ENCODE measurements at regions not wholly inside any gene's neighbourhood (a gene's known extent, or its start where the extent isn't known, plus 50 kb on each side); places are given as distances from the start of the nearest gene placed in this dataset.

GRCh38 chr17:63162406-63163157 lies 196.5 kb downstream of the TANC2 start:
- no peaks in the 10 kb centered on the region; a peak in 1 of 5 replicates for H3K27me3 ChIP-seq (ENCODE audit: control insufficient read depth in 2 of 2, insufficient read depth in 2 of 2, low read length in 2 of 2)
- H2AFZ ChIP-seq (ENCODE audit: low read depth, low read length) = no peak overlapping the region
- H3K9me3 ChIP-seq (replicated peaks; ENCODE audit: control insufficient read depth, insufficient read depth, low read depth, low read length) = no peaks in the 10 kb centered on the region
- no TSS peak for BruUV-seq (replicated peaks)
- FAIRE-seq (peak; percentile 6), DNase-seq (ENCODE audit: extremely low read depth in 1 of 4, low spot score in 3 of 4) (no peak), ATAC-seq (no peak)
- H4K20me1 ChIP-seq (replicated peaks; ENCODE audit: control insufficient read depth, insufficient read depth, low read length) = no peaks in the 10 kb centered on the region
- H3K27ac ChIP-seq (ENCODE audit: extremely low read depth, low read depth, low read length) = no peak overlapping the region
- no peak overlapping the region for H3K9ac ChIP-seq (ENCODE audit: insufficient read depth in 1 of 2, low read depth in 2 of 2, low read length in 2 of 2)
- CTCF ChIA-PET (ENCODE audit: low intra/inter-chr PET ratio) = no interaction called here
- no peak overlapping the region for H3K4me3 ChIP-seq
- POLR2A ChIA-PET = interaction anchor here (0.9 kb wide), 1 partner anchor 25 kb away, joined by 3 read pairs; no protein-coding TSS in a partner anchor
- no peaks in the 10 kb centered on the region for H3K4me1 ChIP-seq (replicated peaks in 1 of 2; ENCODE audit: control insufficient read depth in 2 of 2, insufficient read depth in 2 of 2, low read length in 2 of 2)
- in situ Hi-C loops (cut with MboI) (no loop called here), intact Hi-C loops (cut with micrococcal nuclease) (no loop called here)
- no peaks in the 10 kb centered on the region for H3K79me2 ChIP-seq (ENCODE audit: control insufficient read depth, insufficient read depth, low read length)
- H3K36me3 ChIP-seq (ENCODE audit: control insufficient read depth, insufficient read depth, low read length) = no peaks in the 10 kb centered on the region
- H3K4me2 ChIP-seq (ENCODE audit: insufficient read depth, low read length) = no peak overlapping the region
- H3K9me1 ChIP-seq (ENCODE audit: control insufficient read depth, insufficient read depth, low read length) = no peaks in the 10 kb centered on the region
- 2% methylated on average over 5 of the region's 5 CpGs for WGBS (ENCODE audit: insufficient coverage, low coverage, missing lambda C conversion rate)
- TF ChIP-seq CBFA2T2 (conservative IDR thresholded peaks at IDR 0.05) (no peak), PKNOX1 (IDR thresholded peaks at IDR 0.05) (no peak), ATF3 (IDR thresholded peaks at IDR 0.05) (peak; percentile 35; the same call in 1 of the 2 replicates), ATF3 (CRISPR knock-in tag; conservative IDR thresholded peaks at IDR 0.05) (no peak), ZNF586 (CRISPR knock-in tag; conservative IDR thresholded peaks at IDR 0.05) (no peak), TRIM24 (IDR thresholded peaks at IDR 0.05) (peak; percentile 42 to 70; a peak in 2 of 4 replicates), HMBOX1 (IDR thresholded peaks at IDR 0.05) (peak; percentile 63; the same call in 1 of the 2 replicates), CXXC5 (CRISPR knock-in tag; IDR thresholded peaks at IDR 0.05) (no peak), NFE2L1 (tag; IDR thresholded peaks at IDR 0.05; ENCODE audit: borderline replicate concordance, low read depth) (no peak), CTCFL (IDR thresholded peaks at IDR 0.05; ENCODE audit: borderline replicate concordance, insufficient read depth, low read depth, low read length, poor library complexity, severe bottlenecking) (no peak), NBN (IDR thresholded peaks at IDR 0.05; ENCODE audit: low read depth) (no peak), ARID1B (IDR thresholded peaks at IDR 0.05) (peak; percentile 52; the same call in 1 of the 2 replicates), PHB2 (IDR thresholded peaks at IDR 0.05; ENCODE audit: low read depth) (no peak), GTF2A2 (tag; IDR thresholded peaks at IDR 0.05) (no peak), SMARCC2 (IDR thresholded peaks at IDR 0.05; ENCODE audit: low read depth) (no peak), CEBPG (CRISPR knock-in tag; IDR thresholded peaks at IDR 0.05) (no peak), CEBPG (tag; conservative IDR thresholded peaks at IDR 0.05 in 1 of 2, IDR thresholded peaks at IDR 0.05 in 1 of 2) (peak in 1 of 2 experiments; percentile 69; a peak in 2 of 4 replicates), ZEB2 (IDR thresholded peaks at IDR 0.05) (peak; percentile 86), SMARCB1 (IDR thresholded peaks at IDR 0.05; ENCODE audit: insufficient read length, low read depth) (no peak)
